ENCODE measurements at regions not wholly inside any gene's neighbourhood (a gene's known extent, or its start where the extent isn't known, plus 50 kb on each side); places are given as distances from the start of the nearest gene placed in this dataset.

DNA sequence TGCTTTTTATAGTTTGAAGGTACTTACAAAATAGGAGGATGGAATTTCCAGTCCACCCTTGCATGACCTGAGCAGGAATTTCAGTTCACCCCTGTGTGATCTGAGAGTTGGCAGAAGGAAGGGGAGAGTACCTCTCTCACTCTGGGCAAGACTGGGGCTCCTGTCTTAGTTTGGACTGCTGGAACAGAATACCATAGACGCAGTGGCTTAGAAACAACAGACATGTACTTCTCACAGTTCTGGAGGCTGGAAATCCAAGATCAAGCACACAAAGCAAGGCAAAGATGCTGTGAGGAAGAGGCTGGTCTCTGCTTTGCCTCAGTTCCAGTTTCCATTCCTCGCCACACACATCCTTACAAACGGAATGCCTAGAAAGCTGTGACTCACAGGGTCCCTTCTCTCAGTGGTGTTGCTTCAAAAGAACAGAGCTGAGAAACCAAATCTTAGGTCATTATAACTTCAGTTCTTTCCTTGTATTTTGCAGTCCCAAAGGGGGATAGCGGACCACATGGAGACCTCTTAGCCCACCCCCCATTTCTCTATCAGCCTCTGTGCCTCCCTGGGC, 108.8 kb upstream of the HAAO start:
- H3K4me2 ChIP-seq (ENCODE audit: low read length), result no peak overlapping the region
- no peaks in the 10 kb centered on the region for H3K9me3 ChIP-seq (ENCODE audit: insufficient read depth, low read length)
- no peak overlapping the region for H3K4me3 ChIP-seq (ENCODE audit: low read length)
- no peaks in the 10 kb centered on the region for H3K4me1 ChIP-seq (ENCODE audit: low read length)
- TF ChIP-seq, protein P1, sequence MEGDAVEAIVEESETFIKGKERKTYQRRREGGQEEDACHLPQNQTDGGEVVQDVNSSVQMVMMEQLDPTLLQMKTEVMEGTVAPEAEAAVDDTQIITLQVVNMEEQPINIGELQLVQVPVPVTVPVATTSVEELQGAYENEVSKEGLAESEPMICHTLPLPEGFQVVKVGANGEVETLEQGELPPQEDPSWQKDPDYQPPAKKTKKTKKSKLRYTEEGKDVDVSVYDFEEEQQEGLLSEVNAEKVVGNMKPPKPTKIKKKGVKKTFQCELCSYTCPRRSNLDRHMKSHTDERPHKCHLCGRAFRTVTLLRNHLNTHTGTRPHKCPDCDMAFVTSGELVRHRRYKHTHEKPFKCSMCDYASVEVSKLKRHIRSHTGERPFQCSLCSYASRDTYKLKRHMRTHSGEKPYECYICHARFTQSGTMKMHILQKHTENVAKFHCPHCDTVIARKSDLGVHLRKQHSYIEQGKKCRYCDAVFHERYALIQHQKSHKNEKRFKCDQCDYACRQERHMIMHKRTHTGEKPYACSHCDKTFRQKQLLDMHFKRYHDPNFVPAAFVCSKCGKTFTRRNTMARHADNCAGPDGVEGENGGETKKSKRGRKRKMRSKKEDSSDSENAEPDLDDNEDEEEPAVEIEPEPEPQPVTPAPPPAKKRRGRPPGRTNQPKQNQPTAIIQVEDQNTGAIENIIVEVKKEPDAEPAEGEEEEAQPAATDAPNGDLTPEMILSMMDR (IDR thresholded peaks at IDR 0.05; ENCODE audit: low read depth, low read length), result no peak
- no peak for TF ChIP-seq EZH2phosphoT487 (IDR thresholded peaks at IDR 0.05; ENCODE audit: low read depth)
- H3K9ac ChIP-seq (ENCODE audit: low read length), result no peak overlapping the region
- no peaks in the 10 kb centered on the region for H4K20me1 ChIP-seq (ENCODE audit: insufficient read depth, low read length)
- H3K36me3 ChIP-seq (replicated peaks; ENCODE audit: low read depth, low read length), result no peaks in the 10 kb centered on the region
- no peak overlapping the region for H3K27ac ChIP-seq (ENCODE audit: low read length)
- no peak overlapping the region for H2AFZ ChIP-seq (ENCODE audit: low read depth, low read length)
- peaks cover 3% of the 10 kb centered on the region; the same call in 1 of the 2 replicates for H3K27me3 ChIP-seq (ENCODE audit: low read depth, low read length)
- no peaks in the 10 kb centered on the region for H3K79me2 ChIP-seq (ENCODE audit: low read length)

DNA sequence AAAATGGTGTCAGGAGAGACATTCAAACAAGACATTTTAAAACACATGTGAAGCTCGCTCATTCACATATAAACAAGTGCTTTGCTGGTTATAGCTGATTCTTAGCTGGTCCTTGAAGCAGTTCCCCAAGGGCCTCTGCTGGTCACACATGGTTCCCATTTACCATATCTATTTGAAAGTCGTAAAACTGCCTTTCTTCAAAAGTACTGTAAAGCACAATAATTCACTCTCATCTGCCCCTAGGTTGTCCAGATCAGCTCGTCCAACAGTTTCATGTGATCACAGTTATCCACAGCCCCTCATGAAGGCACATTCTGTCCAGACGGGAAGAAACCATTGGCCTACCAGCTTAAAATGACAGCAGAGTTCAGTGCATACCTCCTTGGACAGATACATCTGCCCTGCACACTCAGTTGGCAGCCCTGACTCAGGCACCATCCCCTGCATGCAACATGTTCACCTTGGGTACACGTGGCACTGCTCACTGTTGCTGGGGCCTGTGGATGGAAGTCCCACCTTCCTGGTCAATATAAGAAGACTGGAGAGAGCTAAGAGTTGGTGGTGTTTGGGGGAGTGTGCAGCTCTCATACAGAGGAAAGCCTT, 108.0 kb upstream of the HAAO start:
- TF ChIP-seq, protein P1 (IDR thresholded peaks at IDR 0.05; ENCODE audit: low read depth, low read length), result no peak
- TF ChIP-seq EZH2phosphoT487 (IDR thresholded peaks at IDR 0.05; ENCODE audit: low read depth), result no peak
- no peaks in the 10 kb centered on the region for H3K9me3 ChIP-seq (ENCODE audit: insufficient read depth, low read length)
- H3K79me2 ChIP-seq (ENCODE audit: low read length), result no peaks in the 10 kb centered on the region
- H4K20me1 ChIP-seq (ENCODE audit: insufficient read depth, low read length), result no peaks in the 10 kb centered on the region
- H2AFZ ChIP-seq (ENCODE audit: low read depth, low read length), result no peak overlapping the region
- H3K4me1 ChIP-seq (ENCODE audit: low read length), result no peaks in the 10 kb centered on the region
- H3K9ac ChIP-seq (ENCODE audit: low read length), result no peak overlapping the region
- H3K27ac ChIP-seq (ENCODE audit: low read length), result no peak overlapping the region
- H3K36me3 ChIP-seq (replicated peaks; ENCODE audit: low read depth, low read length), result no peaks in the 10 kb centered on the region
- no peak overlapping the region for H3K4me3 ChIP-seq (ENCODE audit: low read length)
- no peak overlapping the region for H3K4me2 ChIP-seq (ENCODE audit: low read length)
- peaks cover 3% of the 10 kb centered on the region; the same call in 1 of the 2 replicates for H3K27me3 ChIP-seq (ENCODE audit: low read depth, low read length)

DNA sequence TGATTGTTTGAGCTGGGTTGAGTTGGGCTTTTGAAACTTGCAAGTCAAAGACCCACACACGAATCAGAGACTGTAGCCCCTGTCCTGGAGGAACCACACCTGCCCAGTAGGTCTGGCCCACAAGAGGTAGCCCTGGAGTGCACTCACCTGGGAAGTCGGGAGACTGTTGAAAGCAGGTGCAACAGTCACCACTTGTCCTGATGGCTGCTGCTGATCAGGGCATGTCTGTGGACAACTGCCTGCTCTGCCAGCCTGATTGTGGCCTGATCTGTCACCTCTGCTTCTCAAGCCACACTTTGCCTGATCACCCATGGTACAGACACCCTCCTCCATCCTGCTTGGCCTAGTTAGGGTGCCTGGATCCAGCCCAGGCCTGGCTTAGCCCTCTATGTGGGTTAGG, 105.0 kb upstream of the HAAO start:
- Histone ChIP-seq H3K4me1 (ENCODE audit: low read length) (no peaks in the 10 kb centered on the region), H3K9me3 (ENCODE audit: insufficient read depth, low read length) (no peaks in the 10 kb centered on the region), H3K9ac (ENCODE audit: low read length) (no peak overlapping the region), H3K79me2 (ENCODE audit: low read length) (no peaks in the 10 kb centered on the region), H3K27me3 (ENCODE audit: low read depth, low read length) (peaks cover 3% of the 10 kb centered on the region; the same call in 1 of the 2 replicates), H2AFZ (ENCODE audit: low read depth, low read length) (no peak overlapping the region), H3K4me2 (ENCODE audit: low read length) (no peak overlapping the region), H4K20me1 (ENCODE audit: insufficient read depth, low read length) (no peaks in the 10 kb centered on the region), H3K4me3 (ENCODE audit: low read length) (no peak overlapping the region), H3K27ac (ENCODE audit: low read length) (no peak overlapping the region), H3K36me3 (replicated peaks; ENCODE audit: low read depth, low read length) (no peaks in the 10 kb centered on the region)
- TF ChIP-seq, protein P1 (IDR thresholded peaks at IDR 0.05; ENCODE audit: low read depth, low read length), result no peak
- TF ChIP-seq EZH2phosphoT487 (IDR thresholded peaks at IDR 0.05; ENCODE audit: low read depth), result no peak

DNA sequence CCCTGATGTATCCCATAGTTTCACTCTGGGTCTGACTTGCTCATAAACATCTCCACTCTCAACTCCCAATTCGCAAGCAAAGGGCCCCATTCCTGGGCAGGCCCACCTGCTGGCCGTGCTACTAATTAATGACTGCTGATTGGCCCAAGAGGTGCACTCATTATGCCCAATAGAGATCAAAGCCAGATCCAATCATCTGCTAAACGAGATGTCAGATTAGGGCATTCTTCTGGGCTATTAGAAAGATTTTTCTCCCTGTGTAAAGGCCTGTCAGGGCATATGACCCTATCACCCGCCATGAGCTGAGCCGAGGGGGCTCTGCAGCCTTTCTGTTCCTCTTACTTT, 103.4 kb upstream of the HAAO start:
- Histone ChIP-seq H3K27ac (ENCODE audit: low read length) (no peak overlapping the region), H3K4me2 (ENCODE audit: low read length) (no peak overlapping the region), H3K4me3 (ENCODE audit: low read length) (no peak overlapping the region), H3K9me3 (ENCODE audit: insufficient read depth, low read length) (no peaks in the 10 kb centered on the region), H2AFZ (ENCODE audit: low read depth, low read length) (no peak overlapping the region), H3K36me3 (replicated peaks; ENCODE audit: low read depth, low read length) (no peaks in the 10 kb centered on the region), H4K20me1 (ENCODE audit: insufficient read depth, low read length) (no peaks in the 10 kb centered on the region), H3K27me3 (ENCODE audit: low read depth, low read length) (peaks cover 3% of the 10 kb centered on the region; the same call in 1 of the 2 replicates), H3K9ac (ENCODE audit: low read length) (no peak overlapping the region), H3K4me1 (ENCODE audit: low read length) (no peaks in the 10 kb centered on the region), H3K79me2 (ENCODE audit: low read length) (no peaks in the 10 kb centered on the region)
- no peak for TF ChIP-seq EZH2phosphoT487 (IDR thresholded peaks at IDR 0.05; ENCODE audit: low read depth)
- TF ChIP-seq, protein P1 (IDR thresholded peaks at IDR 0.05; ENCODE audit: low read depth, low read length), result no peak
